Lower leg skin (tissue), 3 donors: ENCODE measurements at regions not wholly inside any gene's neighbourhood (a gene's known extent, or its start where the extent isn't known, plus 50 kb on each side); places are given as distances from the start of the nearest gene placed in this dataset.
"Not testable (repeated sequence)": the region's sequence is repeated elsewhere in the genome, so short reads cannot be mapped to it uniquely, and the experiment has no call there.

Experiments
- POLR2A ChIP-seq, 2 donors: fragments of 450-650 bp; IDR thresholded peaks; one replicate each; pipeline ENCODE4 v1.6.1; 2016 to 2017; ENCODE audit warnings: antibody characterized with exemption in 2 of 2, mild to moderate bottlenecking in 1 of 2, moderate library complexity in 1 of 2
- TF ChIP-seq, protein P1 (sequence below), 3 donors: fragments of 450-650 bp; IDR thresholded peaks; one replicate each; pipeline ENCODE4 v1.5.1; 2016; ENCODE audit warnings: antibody characterized with exemption in 3 of 3, mild to moderate bottlenecking in 3 of 3, moderate library complexity in 2 of 3

DNA sequence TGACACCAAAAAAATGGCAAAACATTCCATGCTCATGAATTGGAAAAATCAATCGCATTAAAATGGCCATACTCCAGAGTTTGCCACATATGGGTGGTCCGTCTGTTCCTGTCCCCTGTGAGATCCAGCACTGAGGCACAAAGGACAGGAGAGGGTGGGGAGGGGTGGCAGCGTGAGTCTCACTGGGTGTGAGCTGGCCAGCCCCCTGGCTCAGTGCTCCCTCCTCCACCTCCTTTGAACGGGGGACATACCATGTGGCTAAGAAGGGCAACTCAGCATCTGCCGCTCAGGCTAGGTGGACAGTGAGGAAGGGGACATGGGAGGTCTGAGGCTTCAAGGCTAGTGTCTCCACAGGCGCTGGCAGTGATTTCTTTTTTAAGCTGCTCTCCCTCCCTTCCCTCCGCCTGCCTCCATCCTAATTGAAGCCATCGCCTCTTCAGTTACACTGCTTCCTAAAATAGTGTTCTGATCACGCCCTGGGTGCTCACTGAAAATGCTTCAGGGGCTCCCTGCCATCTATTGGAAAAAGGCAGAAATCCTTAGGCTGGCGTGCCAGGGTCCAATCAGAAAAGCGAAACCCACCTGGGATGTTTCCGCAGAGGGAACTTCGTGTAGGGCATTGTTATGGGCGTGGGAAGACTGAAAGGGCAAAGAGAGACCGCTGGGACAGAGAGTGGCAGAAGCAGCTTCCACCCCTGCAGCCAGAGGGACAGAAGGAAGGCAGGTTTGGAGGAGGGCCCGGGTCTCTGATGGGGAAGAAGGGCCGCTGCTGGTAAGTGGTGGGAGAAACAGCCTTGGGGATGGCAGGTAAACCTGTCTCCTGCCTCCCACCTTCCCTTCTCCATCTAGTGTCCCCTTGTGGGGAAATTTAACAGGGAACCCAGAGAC lies 75.8 kb downstream of the TBC1D28 start:
- TF ChIP-seq, protein P1, sequence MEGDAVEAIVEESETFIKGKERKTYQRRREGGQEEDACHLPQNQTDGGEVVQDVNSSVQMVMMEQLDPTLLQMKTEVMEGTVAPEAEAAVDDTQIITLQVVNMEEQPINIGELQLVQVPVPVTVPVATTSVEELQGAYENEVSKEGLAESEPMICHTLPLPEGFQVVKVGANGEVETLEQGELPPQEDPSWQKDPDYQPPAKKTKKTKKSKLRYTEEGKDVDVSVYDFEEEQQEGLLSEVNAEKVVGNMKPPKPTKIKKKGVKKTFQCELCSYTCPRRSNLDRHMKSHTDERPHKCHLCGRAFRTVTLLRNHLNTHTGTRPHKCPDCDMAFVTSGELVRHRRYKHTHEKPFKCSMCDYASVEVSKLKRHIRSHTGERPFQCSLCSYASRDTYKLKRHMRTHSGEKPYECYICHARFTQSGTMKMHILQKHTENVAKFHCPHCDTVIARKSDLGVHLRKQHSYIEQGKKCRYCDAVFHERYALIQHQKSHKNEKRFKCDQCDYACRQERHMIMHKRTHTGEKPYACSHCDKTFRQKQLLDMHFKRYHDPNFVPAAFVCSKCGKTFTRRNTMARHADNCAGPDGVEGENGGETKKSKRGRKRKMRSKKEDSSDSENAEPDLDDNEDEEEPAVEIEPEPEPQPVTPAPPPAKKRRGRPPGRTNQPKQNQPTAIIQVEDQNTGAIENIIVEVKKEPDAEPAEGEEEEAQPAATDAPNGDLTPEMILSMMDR (IDR thresholded peaks at IDR 0.05) = not testable (repeated sequence)
- TF ChIP-seq POLR2A (IDR thresholded peaks at IDR 0.05) = not testable (repeated sequence)
